Stomach (tissue), 4 donors: ENCODE measurements at regions not wholly inside any gene's neighbourhood (a gene's known extent, or its start where the extent isn't known, plus 50 kb on each side); places are given as distances from the start of the nearest gene placed in this dataset.

Experiments used
- POLR2AphosphoS5 ChIP-seq, 3 donors: sonication (generic); formaldehyde crosslinking; IDR thresholded peaks; one replicate each; pipeline ENCODE4 v1.6.1; 2016; ENCODE audit warnings: antibody characterized with exemption in 3 of 3
- TF ChIP-seq, protein P1 (sequence below), 7 experiments: fragments of 450-650 bp in 4 of 7; fragments of 200-600 bp in 3 of 7; sonication (generic) in 3 of 7; IDR thresholded peaks; one replicate each; pipeline ENCODE4 v1.5.1; 2016 to 2019; ENCODE audit warnings: antibody characterized with exemption in 7 of 7, control low read depth in 2 of 7, mild to moderate bottlenecking in 1 of 7

DNA sequence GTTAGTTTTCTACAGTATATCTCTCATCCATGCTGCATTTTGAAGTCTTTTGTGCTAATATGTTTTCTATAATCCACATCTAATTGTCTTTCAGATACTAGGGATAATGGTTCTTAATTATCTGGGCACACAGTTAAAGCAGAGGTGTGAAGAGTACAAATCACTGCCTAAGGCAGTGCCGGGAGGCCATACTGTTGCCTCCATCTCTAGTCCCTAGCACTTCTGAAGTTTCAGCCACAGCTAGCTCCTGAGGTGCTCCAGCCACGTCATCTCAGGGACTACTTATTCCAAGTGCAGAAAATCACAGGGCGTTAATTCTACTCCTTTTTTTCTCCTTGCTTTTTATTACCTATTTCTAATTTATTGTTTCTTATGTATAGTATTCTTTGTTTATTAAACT is 760.0 kb upstream of the FAM174A start:
- TF ChIP-seq, protein P1, sequence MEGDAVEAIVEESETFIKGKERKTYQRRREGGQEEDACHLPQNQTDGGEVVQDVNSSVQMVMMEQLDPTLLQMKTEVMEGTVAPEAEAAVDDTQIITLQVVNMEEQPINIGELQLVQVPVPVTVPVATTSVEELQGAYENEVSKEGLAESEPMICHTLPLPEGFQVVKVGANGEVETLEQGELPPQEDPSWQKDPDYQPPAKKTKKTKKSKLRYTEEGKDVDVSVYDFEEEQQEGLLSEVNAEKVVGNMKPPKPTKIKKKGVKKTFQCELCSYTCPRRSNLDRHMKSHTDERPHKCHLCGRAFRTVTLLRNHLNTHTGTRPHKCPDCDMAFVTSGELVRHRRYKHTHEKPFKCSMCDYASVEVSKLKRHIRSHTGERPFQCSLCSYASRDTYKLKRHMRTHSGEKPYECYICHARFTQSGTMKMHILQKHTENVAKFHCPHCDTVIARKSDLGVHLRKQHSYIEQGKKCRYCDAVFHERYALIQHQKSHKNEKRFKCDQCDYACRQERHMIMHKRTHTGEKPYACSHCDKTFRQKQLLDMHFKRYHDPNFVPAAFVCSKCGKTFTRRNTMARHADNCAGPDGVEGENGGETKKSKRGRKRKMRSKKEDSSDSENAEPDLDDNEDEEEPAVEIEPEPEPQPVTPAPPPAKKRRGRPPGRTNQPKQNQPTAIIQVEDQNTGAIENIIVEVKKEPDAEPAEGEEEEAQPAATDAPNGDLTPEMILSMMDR (IDR thresholded peaks at IDR 0.05), result no peak
- no peak for TF ChIP-seq POLR2AphosphoS5 (IDR thresholded peaks at IDR 0.05)
